HPDE6-E6E7 (cell line): ENCODE measurements at regions not wholly inside any gene's neighbourhood (a gene's known extent, or its start where the extent isn't known, plus 50 kb on each side); places are given as distances from the start of the nearest gene placed in this dataset.

Experiments
- DNase-seq: peaks from one replicate; pipeline ENCODE4 v3.0.0; 2011; ENCODE audit warnings: missing footprints; ENCODE audit errors: extremely low spot score

DNA sequence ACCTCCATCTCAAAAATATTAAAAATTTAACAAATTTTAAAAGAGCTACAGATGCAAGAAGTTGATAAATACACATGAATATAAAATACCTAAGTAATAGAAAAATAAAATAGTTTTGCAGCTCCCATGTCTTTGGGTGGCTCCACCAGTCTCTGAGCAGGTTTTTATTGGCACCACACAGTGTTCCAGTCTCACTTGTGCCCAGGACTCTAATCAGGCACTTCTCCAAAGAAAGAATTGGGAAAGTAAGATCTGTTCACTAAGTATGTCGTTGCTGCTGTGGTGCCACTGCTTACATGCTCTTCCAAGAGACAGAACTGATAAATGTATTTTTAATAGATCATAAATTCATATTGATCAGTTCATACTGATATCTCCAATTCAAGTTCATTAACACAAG lies 92.5 kb upstream of the ABI3BP start:
- no peak for DNase-seq

GRCh38 chr3:101084404-101084803 lies 91.2 kb upstream of the ABI3BP start:
- DNase-seq, result no peak

DNA sequence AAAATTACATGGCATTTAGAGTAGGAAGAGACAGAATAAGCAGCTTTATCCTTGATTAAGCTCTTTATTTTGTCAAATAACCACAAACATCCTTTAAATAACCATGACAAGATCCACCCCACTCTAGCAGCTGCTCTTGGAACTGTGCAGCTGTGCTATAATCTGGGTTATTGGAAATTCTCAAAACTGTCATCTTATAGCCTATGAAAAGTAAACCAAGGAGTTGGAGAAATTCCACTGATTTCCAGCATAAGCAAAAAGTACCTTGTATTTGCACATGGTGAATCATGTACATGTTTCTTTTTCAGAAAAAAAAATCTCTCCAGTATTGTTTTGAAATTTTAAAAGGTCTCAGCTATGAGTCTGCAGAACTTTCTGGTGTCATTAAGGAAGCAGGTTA lies 88.8 kb upstream of the ABI3BP start:
- no peak for DNase-seq

DNA sequence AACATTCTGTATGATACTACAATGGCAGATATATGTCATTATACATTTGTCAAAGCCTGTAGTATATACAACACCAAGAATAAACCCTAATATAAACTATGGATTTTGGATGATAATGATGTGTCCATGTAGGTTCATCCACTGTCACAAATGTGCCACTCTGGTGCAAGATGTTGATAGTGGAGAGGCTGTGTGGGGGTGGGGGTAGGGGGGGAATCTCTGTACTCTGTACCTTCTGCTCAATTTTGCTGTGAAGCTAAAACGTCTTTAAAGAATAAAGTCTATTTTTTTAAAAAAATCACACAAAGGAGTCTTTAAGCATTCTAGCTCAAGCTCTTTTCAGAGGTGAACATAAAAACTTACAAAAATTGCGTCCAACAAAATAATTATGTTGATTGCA lies 88.2 kb upstream of the ABI3BP start:
- no peak for DNase-seq

- no peak for DNase-seq
Observed at GRCh38 chr3:101077361-101078011, 84.3 kb upstream of the ABI3BP start.

DNA sequence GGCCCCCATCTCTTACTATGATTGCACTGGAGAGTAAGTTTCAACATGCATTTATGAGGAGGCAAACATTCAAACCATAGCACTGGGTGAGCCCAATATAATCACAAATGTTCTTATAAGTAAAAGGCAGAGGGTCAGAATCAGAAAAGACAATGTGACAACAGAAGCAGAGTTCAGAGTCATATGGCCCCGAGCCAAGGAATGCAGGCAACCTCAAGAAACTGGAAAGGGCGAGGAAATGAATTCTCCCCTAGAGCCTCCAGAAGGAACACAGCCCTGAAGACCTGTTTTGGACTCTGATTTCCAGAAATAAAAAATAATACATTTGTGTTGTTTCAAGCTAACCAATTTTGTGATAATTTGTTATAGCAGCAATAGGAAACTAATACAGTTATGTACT lies 81.3 kb upstream of the ABI3BP start:
- no peak for DNase-seq

DNA sequence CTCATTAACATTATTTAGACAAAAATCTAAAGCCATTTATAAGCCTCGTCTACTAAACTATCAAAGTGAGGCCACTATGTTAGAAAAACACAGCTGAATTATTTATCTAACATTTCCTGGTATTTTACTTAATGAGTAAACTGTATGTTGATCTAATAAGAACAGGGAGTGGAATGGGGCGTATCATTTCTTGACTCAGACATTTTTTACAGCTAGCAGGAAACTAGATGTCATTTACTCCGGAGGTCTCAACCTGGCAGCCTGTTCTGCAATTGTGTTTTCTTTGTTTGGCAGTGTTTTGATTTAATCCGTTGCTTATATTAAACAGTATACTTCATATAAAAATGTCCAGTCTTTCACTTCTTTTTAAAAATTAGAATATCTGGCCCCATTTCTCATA lies 79.1 kb upstream of the ABI3BP start:
- DNase-seq, result peak; percentile 17

DNA sequence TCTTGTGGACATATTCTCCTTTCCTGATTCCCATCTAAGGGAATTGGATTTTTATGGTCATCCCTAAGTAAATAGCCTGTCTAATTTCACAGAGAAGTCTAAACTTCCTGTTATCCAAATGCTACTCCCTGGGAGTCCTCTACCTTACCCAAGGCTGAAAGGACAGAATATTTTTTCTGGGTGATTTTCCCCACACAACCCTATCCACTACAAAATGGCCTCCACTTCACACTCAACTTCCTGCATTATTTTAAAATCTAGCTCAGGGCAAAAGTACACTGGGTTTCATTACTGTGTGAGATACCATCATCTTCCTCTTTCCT lies 77.5 kb upstream of the ABI3BP start:
- no peak for DNase-seq

DNA sequence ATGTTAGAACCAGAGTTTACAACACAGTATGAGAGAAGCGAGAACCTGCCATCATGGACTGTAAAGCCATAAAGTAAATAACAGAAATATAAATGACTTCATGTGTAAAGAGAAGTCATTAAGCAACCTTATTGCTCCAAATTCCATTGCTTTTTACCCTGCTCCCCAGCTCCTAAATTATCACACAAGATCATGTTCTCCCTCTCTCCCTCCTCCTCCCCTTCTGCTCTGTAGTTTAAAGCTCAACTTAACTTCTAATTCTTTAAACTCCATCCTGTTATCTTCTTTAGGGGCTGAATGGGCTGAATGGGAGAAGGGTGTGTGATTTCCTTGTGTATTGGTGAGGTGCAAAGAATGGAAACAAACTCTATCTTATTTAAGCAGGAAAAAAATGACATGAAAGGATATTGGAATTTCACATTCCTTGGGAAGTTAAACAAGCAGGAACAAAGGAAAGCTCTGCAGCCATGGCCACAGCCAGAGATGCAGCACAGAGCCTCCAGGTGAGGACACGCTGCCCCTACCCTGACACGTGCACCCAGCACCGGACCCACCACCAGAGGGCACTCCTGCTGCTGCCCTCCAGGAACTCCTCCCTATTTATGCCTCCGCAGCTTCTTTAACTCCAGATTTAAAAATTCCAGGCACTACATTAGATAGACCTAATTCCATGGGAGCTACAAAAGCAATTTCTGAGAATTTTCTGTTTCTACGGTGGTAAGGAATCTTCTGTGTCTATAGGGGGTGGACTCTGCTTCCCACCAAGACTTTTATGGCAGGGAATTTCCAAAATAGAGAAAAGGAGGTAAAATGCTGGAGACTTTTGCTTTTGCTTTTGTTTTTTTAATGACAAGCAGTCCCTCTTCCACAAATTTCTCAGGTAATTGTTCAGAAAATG lies 76.9 kb upstream of the ABI3BP start:
- no peak for DNase-seq

DNA sequence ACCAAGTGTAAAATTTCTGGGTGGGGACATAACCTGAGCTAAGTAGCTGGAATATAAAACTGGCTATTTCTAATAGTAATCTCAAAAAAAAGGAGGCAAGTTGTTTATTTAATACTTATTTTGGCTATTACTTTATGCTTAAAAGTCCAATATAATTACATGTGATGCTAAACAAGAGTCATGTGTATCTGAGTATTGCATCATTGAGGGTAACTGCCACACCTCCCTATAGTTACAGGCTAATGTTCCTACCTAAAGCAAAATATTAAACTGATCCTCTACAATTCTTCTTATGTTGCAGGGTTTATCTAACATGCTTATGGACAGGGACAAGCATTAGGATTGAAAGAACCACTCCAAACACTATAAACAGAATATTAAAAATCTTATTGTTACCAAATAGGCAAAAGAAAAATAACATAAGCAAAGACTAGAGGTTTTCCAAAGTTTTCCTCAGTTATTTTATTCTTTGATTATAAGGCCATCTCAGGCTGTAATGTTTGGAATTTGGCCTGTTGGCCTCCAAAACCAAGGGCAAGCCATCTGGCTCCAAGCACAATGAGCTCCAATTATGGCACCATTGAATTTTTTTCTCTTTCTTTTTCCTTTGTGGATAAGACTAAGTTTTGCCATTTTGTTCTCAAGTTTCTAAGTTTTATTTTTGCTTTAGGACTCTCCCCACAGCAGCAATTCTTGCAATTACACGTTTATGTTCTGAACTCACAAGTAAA lies 75.8 kb upstream of the ABI3BP start:
- DNase-seq, result no peak

GRCh38 chr3:101066711-101067129 lies 73.5 kb upstream of the ABI3BP start:
- no peak for DNase-seq

GRCh38 chr3:101065962-101066361 lies 72.7 kb upstream of the ABI3BP start:
- DNase-seq, result peak; percentile 50

GRCh38 chr3:101063401-101063800 lies 70.2 kb upstream of the ABI3BP start:
- no peak for DNase-seq

GRCh38 chr3:101061312-101061711 lies 68.1 kb upstream of the ABI3BP start:
- no peak for DNase-seq

GRCh38 chr3:101050866-101051265 lies 57.6 kb upstream of the ABI3BP start:
- DNase-seq, result no peak

- no peak for DNase-seq
Observed at GRCh38 chr3:101050046-101050445, 56.8 kb upstream of the ABI3BP start.

GRCh38 chr3:101049532-101049931 lies 56.3 kb upstream of the ABI3BP start:
- DNase-seq, result no peak

DNA sequence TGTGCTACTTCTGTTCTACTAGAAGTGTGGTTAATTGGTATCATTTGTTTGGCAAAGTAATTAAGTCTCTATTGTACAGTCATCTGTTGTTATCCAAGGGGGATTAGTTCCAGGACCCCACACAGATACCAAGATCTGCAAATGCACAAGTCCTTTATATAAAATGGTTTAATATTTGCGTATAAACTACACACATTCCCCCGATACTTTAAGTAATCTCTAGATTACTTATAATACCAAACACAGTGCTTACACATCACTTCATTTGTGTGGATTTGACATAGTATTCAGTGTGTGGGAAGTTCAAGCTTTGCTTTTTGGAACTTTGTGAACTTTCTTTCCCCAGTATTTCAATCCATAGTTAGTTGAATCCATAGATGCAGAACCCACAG lies 50.5 kb upstream of the ABI3BP start:
- DNase-seq, result no peak

DNA sequence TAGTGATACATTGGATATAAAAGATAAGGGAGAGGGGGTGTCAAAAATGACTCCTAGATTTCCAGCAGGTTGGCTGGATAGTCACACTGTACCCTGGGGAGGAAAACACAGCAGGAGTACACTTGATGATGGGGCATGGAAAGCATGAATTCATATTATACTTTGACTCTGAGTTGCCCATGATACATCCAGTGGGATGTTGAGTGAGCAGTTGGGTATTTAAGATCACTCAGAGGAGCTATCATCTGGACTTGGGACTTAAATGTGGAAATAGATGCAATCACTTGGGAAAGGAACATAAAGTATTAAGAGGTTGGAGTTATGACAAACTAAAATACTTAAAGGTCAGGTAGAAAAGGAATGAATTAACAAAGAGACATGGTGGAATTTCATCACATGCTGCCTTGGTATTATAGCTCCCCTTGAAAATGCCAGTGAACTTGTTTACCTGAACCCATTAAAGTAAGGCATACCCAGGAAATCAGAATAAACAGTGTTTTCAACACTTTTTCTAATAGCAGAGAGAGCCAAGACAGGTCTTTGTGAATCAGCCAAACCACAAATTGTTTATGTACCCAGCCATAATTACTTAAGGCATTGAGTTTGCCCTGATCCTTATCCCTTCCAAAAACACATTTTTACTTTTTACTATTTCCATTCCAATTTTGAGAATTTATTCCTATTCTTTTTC lies 49.9 kb upstream of the ABI3BP start:
- no peak for DNase-seq
